ENCODE measurements at regions not wholly inside any gene's neighbourhood (a gene's known extent, or its start where the extent isn't known, plus 50 kb on each side); places are given as distances from the start of the nearest gene placed in this dataset.

GRCh38 chrX:20863649-20864048, 510.6 kb upstream of the CNKSR2 start:
- DNase-seq (ENCODE audit: low read depth) = no peak

- no peak for DNase-seq (ENCODE audit: low read depth)
Observed at GRCh38 chrX:20861113-20861512, 513.1 kb upstream of the CNKSR2 start.

DNA sequence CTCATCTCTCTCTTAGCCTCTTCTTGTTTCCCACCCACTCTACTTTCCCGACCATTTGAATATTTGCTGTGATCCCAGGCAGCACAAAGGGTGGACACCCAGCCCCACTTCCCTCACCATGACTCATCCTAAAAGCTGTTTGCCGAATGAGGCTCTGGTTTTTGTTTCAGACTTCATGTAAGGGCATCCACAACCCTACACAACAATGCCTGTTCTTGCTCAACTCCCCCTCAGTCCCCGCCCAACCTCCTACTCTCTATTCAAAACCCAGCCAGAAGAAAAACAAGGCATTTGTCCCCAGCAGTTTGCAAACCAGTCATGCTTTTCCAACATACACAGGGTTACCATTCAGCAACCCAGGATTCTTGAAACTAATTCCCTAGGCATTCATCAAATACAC, 516.5 kb upstream of the CNKSR2 start:
- no peak for DNase-seq (ENCODE audit: low read depth)

GRCh38 chrX:20838477-20838876, 535.7 kb upstream of the CNKSR2 start:
- DNase-seq (ENCODE audit: low read depth) = no peak

DNA sequence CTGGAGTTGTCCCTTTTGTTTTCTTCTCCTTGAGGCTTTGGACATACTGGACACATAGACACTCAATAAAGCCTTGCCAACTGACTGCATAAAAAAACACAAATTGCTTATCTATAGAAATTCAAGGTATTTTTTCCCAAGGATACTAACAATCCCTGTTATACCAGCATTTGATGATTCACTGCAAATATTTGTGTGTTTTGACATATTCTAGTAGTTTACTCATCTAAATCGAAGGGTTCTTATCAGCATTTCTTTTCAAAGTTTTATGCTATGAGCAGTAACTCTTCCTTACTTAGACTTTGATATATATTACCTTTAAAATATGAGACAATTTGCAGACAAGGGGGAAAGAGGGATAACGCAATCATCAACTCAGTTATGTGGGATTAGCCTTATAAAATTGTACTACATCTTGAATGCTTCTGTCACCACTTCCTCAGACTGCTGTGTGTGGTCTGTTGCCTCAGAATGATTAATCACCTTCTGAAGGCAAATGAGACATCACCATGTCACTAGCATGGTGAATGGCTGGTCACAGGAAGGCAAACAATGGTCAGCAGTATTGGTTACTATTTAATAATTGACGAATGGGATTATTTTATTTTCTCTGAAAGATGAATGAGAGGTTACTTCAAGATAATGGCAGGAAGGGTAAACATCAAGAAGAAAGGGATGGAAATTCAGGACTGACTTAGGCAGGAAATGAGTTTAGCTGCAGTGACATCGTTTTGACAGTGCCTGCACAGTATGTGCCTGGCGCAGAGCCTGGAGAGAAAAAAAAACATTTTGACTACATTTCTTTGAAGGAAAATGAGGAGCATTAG, 544.3 kb upstream of the CNKSR2 start:
- DNase-seq (ENCODE audit: low read depth) = no peak

DNA sequence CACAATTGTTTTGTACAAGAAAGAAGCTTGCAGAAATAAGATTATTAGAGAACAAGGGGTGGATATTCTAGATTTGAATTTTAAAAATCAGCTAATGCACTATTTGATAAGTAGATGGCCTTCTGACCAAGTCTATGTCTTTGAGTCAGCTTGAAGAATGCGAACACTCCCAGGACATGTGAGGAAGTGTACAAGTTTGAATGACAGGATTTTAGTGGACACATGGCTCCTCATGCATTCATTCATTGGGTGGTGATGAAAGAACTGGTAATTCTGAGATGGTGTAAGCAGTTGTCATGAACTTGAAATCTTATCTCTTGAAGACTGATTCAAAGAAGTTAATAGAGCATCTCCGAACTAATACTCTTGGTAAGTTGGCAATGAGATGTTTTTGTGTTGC, 548.2 kb upstream of the CNKSR2 start:
- no peak for DNase-seq (ENCODE audit: low read depth)

GRCh38 chrX:20803971-20804370, 537.3 kb upstream of the RPS6KA3 start:
- DNase-seq (ENCODE audit: low read depth) = no peak

DNA sequence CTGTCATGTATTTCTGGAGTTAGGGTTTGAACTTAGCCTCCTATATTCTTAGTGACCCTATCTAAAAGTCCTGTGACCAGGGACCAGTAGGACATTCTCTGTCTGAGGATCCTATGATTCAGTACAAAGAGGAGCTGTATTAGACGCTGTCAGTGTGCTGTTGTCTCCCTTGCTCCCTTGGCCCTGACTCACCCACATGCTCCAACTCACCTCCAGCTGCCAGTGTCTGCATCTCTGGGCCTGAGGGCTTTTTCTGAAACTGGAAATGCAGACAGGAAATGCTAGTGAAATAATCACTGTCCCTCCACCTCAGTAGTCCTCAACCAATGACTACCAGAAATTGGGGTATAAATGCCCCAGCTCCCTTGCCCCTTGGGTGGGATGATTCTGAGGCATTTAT, 535.3 kb upstream of the RPS6KA3 start:
- no peak for DNase-seq (ENCODE audit: low read depth)

- no peak for DNase-seq (ENCODE audit: low read depth)
Observed at GRCh38 chrX:20796450-20796849, 529.7 kb upstream of the RPS6KA3 start.

- no peak for DNase-seq (ENCODE audit: low read depth)
Observed at GRCh38 chrX:20789103-20789502, 522.4 kb upstream of the RPS6KA3 start.

DNA sequence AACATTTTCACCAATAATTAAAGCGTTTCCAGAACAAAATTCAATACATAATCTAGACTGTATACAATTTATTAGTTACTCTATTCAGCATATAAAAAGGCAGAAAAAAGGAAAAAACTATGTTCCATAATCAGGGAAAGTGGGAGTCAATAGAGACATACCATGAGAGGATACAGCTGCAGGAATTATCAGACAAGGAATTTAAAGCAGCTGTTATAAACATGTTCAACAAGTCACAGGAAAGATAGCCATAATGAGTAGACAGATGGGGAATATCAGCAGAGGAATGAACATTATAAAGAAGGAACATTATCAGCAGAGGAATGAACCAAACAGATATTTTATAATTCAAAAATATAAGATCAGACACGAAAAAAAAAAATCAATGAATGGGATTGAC, 500.6 kb upstream of the RPS6KA3 start:
- DNase-seq (ENCODE audit: low read depth) = no peak

- no peak for DNase-seq (ENCODE audit: low read depth)
Observed at GRCh38 chrX:20756585-20756984, 489.9 kb upstream of the RPS6KA3 start.

- DNase-seq (ENCODE audit: low read depth) = no peak
Observed at GRCh38 chrX:20753076-20753475, 486.4 kb upstream of the RPS6KA3 start.

- no peak for DNase-seq (ENCODE audit: low read depth)
Observed at GRCh38 chrX:20746690-20747089, 480.0 kb upstream of the RPS6KA3 start.

- no peak for DNase-seq (ENCODE audit: low read depth)
Observed at GRCh38 chrX:20743046-20743445, 476.3 kb upstream of the RPS6KA3 start.

- peak; percentile 62 for DNase-seq (ENCODE audit: low read depth)
Observed at GRCh38 chrX:20742106-20742505, 475.4 kb upstream of the RPS6KA3 start.

- DNase-seq (ENCODE audit: low read depth) = no peak
Observed at GRCh38 chrX:20740443-20740842, 473.7 kb upstream of the RPS6KA3 start.

DNA sequence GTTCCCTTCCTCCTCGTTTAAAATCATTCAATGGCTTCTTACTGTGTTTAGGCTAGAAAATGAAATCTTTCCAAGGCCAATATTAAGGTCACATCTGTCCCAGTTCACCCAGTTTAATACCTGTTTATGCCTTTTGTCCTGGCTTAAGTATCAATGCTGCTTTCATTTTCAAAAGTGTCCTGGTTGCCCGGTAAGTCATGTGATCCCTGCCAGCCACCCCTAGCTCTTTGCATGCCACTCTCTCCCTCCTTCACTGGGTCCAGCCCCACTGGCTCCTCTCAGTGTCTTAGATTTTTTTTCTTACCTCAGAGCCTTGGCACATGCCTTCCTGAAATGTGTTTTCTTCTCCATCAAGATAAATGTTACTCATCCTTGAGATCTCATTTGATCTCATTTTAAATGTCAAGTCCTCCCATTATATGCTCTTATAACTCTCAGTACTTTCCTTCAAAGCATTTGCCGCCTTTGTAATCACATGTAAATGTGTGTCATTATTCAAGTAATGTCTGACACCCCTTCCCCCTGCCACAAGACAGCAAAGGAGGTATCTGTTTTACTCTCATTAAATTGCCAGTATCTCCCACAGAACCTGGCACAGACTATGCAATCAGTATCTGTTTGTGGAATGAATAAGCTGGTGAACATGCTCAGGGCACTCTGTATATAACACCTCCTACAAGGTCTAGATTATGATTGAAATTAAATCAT, 472.5 kb upstream of the RPS6KA3 start:
- DNase-seq (ENCODE audit: low read depth) = no peak

DNA sequence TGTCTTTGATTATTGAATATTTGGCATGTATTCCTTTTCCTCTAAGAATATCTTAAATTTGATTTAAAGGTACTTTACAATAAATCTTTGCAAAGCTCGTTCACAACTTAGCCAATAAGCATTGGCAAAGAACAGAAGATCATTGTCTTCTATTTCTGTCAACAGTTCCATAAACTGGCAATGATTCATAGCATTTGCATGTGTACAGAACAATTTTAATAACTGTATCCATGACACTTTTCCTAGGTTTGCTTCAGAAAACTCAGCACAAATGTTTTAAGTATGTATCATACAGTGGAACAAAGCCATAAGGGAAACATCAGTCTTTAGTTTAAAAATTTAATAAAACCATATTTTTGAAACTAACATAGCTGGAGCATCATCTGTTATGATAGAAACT, 462.7 kb upstream of the RPS6KA3 start:
- peak; percentile 62 for DNase-seq (ENCODE audit: low read depth)

GRCh38 chrX:20727447-20727846, 460.7 kb upstream of the RPS6KA3 start:
- DNase-seq (ENCODE audit: low read depth) = no peak

GRCh38 chrX:20720954-20721626, 454.4 kb upstream of the RPS6KA3 start:
- DNase-seq (ENCODE audit: low read depth) = no peak

GRCh38 chrX:20718592-20719380, 452.1 kb upstream of the RPS6KA3 start:
- DNase-seq (ENCODE audit: low read depth) = no peak
